B cell (primary cell): ENCODE measurements at regions not wholly inside any gene's neighbourhood (a gene's known extent, or its start where the extent isn't known, plus 50 kb on each side); places are given as distances from the start of the nearest gene placed in this dataset.

Experiments
- EZH2 ChIP-seq: IDR thresholded peaks from 2 replicates; pipeline ENCODE4 v1.6.1; 2012; ENCODE audit warnings: borderline replicate concordance, low read depth, mild to moderate bottlenecking, moderate library complexity, low read length; ENCODE audit not compliant: insufficient read depth, poor library complexity, severe bottlenecking
- TF ChIP-seq, protein P1 (sequence below): fragments of 200-600 bp; IDR thresholded peaks from one replicate; pipeline ENCODE4 v1.8.0; 2022; ENCODE audit warnings: antibody characterized with exemption, mild to moderate bottlenecking

DNA sequence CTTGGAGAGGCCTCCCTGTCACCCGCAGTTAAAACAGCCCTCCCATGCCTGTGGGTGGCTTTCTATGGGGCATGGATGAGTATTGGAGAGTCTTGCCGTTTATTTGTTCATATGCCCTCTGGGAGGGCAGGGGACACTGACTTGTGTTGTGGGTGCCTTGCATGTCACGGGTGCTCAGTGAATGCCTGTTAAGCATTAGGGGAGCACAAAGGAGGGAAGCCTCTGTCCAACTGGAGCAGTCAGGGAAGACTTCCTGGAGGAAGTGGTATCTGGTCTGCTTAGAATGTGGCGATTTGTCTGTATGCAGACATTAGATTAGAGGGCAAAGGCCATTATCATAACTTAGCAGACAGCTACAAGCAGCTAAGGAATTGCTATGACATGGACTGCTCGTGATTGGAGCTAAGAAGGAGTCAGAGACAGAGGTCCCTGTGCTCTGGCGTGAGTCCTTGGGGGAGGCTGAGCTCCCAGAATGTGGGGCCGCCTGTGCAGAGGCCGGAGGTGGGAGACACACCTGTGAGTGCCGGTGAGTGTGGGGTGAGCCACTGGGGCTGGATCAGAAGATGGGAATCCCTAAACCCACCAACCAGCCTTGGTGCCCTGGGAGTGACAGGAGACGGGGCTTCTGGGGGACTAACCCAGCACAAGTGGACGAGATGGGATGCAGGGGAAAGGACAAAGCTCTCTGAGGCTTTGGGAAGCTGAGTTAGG lies 286.1 kb downstream of the SEC14L1 start:
- TF ChIP-seq, protein P1, sequence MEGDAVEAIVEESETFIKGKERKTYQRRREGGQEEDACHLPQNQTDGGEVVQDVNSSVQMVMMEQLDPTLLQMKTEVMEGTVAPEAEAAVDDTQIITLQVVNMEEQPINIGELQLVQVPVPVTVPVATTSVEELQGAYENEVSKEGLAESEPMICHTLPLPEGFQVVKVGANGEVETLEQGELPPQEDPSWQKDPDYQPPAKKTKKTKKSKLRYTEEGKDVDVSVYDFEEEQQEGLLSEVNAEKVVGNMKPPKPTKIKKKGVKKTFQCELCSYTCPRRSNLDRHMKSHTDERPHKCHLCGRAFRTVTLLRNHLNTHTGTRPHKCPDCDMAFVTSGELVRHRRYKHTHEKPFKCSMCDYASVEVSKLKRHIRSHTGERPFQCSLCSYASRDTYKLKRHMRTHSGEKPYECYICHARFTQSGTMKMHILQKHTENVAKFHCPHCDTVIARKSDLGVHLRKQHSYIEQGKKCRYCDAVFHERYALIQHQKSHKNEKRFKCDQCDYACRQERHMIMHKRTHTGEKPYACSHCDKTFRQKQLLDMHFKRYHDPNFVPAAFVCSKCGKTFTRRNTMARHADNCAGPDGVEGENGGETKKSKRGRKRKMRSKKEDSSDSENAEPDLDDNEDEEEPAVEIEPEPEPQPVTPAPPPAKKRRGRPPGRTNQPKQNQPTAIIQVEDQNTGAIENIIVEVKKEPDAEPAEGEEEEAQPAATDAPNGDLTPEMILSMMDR: no peak
- no peak for TF ChIP-seq EZH2
